Islet of Langerhans (tissue), 1 donor: ENCODE measurements at regions not wholly inside any gene's neighbourhood (a gene's known extent, or its start where the extent isn't known, plus 50 kb on each side); places are given as distances from the start of the nearest gene placed in this dataset.

Experiments
- FAIRE-seq: peaks from one replicate; lab custom pipeline; 2011; peaks lifted over from hg19 to GRCh38; lab: Jason Lieb, UNC

- FAIRE-seq: no peak
These were observed 1277.3 kb downstream of the SLC16A7 start for GRCh38 chr12:60872850-60873713.

GRCh38 chr12:60874091-60874490 is 1278.3 kb downstream of the SLC16A7 start:
- no peak for FAIRE-seq

GRCh38 chr12:60920841-60921495 is 1325.1 kb downstream of the SLC16A7 start:
- FAIRE-seq: no peak

- FAIRE-seq: no peak
These were observed 1325.7 kb downstream of the SLC16A7 start for GRCh38 chr12:60921541-60921940.

- no peak for FAIRE-seq
These were observed 1330.4 kb downstream of the SLC16A7 start for GRCh38 chr12:60926256-60926655.

GRCh38 chr12:60930151-60930550 is 1330.1 kb upstream of the USP15 start:
- no peak for FAIRE-seq

- no peak for FAIRE-seq
These were observed 1324.0 kb upstream of the USP15 start for GRCh38 chr12:60935981-60936761.

GRCh38 chr12:60947533-60947932 is 1312.7 kb upstream of the USP15 start:
- no peak for FAIRE-seq

- no peak for FAIRE-seq
These were observed 1293.1 kb upstream of the USP15 start for GRCh38 chr12:60967128-60967527.

GRCh38 chr12:60977966-60978365 is 1282.2 kb upstream of the USP15 start:
- no peak for FAIRE-seq

GRCh38 chr12:60980558-60980957 is 1279.6 kb upstream of the USP15 start:
- FAIRE-seq: no peak

- no peak for FAIRE-seq
These were observed 1278.7 kb upstream of the USP15 start for GRCh38 chr12:60981473-60981872.

- FAIRE-seq: no peak
These were observed 1268.1 kb upstream of the USP15 start for GRCh38 chr12:60992087-60992486.

GRCh38 chr12:60995256-60995825 is 1264.9 kb upstream of the USP15 start:
- no peak for FAIRE-seq

GRCh38 chr12:60997869-60998378 is 1262.3 kb upstream of the USP15 start:
- no peak for FAIRE-seq

GRCh38 chr12:61009192-61009591 is 1251.0 kb upstream of the USP15 start:
- FAIRE-seq: no peak

GRCh38 chr12:61011767-61012423 is 1248.3 kb upstream of the USP15 start:
- FAIRE-seq: no peak

- no peak for FAIRE-seq
These were observed 1241.6 kb upstream of the USP15 start for GRCh38 chr12:61018571-61018970.

- no peak for FAIRE-seq
These were observed 1237.0 kb upstream of the USP15 start for GRCh38 chr12:61023231-61023630.

- no peak for FAIRE-seq
These were observed 1230.7 kb upstream of the USP15 start for GRCh38 chr12:61029516-61029915.

GRCh38 chr12:61037792-61038191 is 1222.4 kb upstream of the USP15 start:
- FAIRE-seq: no peak

- no peak for FAIRE-seq
These were observed 1216.4 kb upstream of the USP15 start for GRCh38 chr12:61043838-61044237.
